Astrocyte of the spinal cord (primary cell): ENCODE measurements at regions not wholly inside any gene's neighbourhood (a gene's known extent, or its start where the extent isn't known, plus 50 kb on each side); places are given as distances from the start of the nearest gene placed in this dataset.

Experiments
- DNase-seq: peaks from one replicate; pipeline ENCODE4 v3.0.0; 2011; ENCODE audit warnings: low read depth, low spot score
- H3K4me3 ChIP-seq: 2 replicates; pipeline ENCODE4 v1.5.1; 2011; ENCODE audit warnings: low read depth, mild to moderate bottlenecking, low read length, moderate library complexity
- in situ Hi-C: cut with HindIII; loops from 2 replicates; pipeline ENCODE4 v1.10.0; 2017; ENCODE audit warnings: low sequenced_read_pairs
- TF ChIP-seq, protein P1 (sequence below): IDR thresholded peaks from 2 replicates; pipeline ENCODE4 v1.5.1; 2012; ENCODE audit warnings: low read depth, mild to moderate bottlenecking, low read length, inconsistent platforms

DNA sequence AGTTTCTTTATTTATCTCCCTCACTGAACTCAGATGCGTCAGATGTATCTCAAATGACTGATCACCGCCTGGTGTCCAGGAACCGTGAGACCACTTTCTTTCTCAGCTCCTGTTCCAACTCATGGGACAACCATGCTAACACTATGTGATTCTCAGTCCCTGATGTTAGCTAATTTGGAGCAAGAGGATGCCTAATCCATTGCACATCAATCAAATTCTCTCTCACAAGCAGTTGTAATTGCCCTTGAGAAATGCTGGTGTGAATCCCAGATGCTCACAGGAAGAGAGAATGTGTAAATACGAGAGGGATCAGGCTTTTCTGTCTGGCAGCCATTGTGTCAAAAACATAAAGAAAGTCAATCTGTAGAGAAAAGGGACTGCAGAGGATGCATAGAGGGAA lies 134.9 kb downstream of the WSCD1 start:
- TF ChIP-seq, protein P1, sequence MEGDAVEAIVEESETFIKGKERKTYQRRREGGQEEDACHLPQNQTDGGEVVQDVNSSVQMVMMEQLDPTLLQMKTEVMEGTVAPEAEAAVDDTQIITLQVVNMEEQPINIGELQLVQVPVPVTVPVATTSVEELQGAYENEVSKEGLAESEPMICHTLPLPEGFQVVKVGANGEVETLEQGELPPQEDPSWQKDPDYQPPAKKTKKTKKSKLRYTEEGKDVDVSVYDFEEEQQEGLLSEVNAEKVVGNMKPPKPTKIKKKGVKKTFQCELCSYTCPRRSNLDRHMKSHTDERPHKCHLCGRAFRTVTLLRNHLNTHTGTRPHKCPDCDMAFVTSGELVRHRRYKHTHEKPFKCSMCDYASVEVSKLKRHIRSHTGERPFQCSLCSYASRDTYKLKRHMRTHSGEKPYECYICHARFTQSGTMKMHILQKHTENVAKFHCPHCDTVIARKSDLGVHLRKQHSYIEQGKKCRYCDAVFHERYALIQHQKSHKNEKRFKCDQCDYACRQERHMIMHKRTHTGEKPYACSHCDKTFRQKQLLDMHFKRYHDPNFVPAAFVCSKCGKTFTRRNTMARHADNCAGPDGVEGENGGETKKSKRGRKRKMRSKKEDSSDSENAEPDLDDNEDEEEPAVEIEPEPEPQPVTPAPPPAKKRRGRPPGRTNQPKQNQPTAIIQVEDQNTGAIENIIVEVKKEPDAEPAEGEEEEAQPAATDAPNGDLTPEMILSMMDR = no peak
- no peak overlapping the region for H3K4me3 ChIP-seq
- in situ Hi-C loops = no loop called here
- no peak for DNase-seq

DNA sequence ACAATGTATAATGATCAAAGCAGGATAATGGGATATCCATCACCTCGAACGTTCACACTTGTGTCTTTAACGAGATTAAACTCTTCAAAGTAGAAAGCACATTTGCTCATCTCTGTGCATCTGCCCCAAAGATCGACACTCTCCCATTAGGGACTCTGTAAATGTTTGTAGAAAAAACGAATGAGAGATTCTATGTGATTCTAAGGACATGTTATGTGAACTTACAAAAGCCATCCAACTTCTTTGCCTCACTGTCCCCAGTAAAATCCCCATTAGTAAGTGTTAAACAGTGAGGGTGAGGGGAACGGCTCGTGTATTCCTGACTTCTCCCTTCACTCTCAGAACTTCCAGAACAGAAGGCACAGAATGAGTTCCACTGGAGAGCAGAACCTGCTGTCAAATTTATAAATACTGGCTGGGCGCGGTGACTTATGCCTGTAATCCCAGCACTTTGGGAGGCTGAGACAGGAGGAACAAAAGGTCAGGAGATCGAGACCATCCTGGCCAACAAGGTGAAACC lies 134.1 kb downstream of the WSCD1 start:
- DNase-seq = no peak
- no peak overlapping the region for H3K4me3 ChIP-seq
- in situ Hi-C loops = no loop called here
- TF ChIP-seq, protein P1 = no peak

DNA sequence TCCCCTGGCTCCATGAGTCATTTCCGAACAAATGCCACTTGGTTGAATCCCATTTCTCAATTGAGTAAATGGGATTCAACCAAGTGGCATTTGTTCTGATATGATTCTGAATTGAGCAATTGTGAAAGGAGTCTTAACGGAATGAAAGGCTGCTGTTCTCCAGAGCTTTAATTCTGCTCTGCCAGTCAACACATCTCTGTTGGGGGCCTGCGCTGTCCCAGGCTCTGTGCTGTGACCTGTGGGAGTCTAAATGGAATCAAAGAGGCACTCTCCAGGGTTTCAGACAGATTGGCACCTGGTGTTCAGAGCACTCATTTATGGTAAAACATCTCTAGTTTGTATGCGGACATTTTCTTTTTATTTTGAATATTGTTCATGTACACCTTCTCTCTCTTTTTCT lies 126.2 kb downstream of the WSCD1 start:
- in situ Hi-C loops = no loop called here
- no peak overlapping the region for H3K4me3 ChIP-seq
- no peak for DNase-seq
- TF ChIP-seq, protein P1 = no peak

DNA sequence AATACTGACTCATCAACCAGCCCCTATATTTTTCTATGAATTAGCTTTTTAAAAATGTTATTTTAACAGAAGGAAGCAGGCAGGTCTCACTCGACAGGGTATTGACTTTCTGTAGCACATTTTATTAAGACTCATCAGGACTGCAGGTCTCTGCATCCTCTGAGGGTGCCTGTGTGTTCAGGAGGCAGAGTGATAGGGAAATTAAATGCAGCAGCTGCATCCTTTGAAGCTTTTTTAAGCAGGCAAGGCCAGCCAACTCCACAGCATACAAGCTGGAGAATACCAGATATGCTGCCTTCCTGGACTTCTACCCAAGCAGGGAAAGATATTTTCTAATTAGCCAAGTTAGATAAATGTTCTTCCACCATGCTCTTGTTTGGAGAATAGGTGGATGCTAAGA lies 124.9 kb downstream of the WSCD1 start:
- in situ Hi-C loops = no loop called here
- no peak for DNase-seq
- TF ChIP-seq, protein P1 = no peak
- H3K4me3 ChIP-seq = no peak overlapping the region

DNA sequence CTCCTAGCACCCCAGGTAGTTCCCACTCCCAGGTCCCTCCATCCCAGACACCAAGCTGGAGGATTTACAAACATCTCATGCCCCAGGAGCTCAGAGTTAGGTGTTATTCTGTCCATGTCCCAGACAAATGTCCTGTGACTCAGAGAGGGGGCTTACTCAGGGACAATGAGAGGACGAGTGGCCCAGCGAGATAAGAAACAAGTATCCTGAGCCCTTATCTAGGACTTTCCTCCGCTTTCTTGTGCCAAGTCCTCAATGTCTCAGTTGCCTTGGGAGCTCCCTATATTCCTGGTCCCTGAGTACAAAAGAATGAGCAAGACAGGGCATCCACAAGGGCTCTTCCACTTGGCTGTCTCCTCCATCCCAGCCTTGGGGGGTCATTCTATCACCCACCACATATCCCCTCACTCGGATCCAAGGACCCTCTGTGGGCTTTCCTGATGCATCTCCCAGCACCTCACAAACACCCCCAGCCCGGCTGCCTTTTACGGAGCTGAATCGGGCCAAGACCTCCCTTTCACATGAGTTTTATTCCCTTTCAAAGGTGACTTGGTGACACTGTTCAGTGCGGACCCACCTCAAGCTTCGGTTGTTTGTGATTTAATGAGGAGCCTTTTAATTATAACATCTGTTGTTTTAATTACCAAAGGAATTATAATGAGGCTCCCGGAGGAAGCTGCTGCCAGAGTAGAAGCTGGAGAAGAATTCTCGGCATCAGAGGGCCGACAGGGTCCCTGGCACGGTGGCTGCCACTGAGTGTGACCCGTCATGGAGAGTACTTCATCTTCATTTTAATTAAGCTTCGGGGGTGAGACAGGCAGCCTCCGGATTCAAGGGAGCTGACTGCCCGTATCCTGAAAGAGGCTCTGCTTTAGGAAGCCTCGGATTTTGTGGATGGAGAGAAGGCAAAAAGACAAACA lies 121.5 kb downstream of the WSCD1 start:
- TF ChIP-seq, protein P1 = no peak
- in situ Hi-C loops = no loop called here

DNA sequence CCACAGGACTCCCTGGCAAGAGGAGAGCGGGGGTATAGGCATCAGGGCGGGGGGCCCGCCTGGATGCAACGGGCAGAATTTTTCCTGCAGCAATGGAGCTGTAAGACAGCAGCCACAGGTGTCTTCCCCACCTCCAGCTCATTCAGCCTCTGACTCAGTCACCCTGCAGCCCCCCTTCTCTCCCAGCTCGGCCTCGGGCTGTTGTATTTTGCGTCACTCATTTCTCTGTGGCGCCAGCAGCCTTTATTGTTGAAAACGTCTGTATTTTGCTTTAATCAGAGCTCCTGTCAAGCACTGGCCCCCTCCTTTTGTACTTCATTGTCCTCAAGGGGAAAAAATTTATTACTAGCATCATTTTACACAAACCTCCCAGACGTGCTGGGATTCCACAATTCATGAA lies 117.7 kb downstream of the WSCD1 start:
- in situ Hi-C loops = no loop called here
- TF ChIP-seq, protein P1 = no peak
- peak; percentile 29 for DNase-seq
- H3K4me3 ChIP-seq = no peak overlapping the region

More for the DNA sequence above, 121.5 kb downstream of the WSCD1 start:
- DNase-seq = no peak
- H3K4me3 ChIP-seq = no peak overlapping the region
